HFF-Myc (cell line): ENCODE measurements at regions not wholly inside any gene's neighbourhood (a gene's known extent, or its start where the extent isn't known, plus 50 kb on each side); places are given as distances from the start of the nearest gene placed in this dataset.

Source experiments
- DNase-seq: peaks from one replicate; pipeline ENCODE4 v3.0.0-alpha.2; 2011; ENCODE audit warnings: low read depth; ENCODE audit errors: extremely low read depth
- H3K4me3 ChIP-seq: replicated peaks from 2 replicates; pipeline ENCODE4 v1.5.1; 2011; ENCODE audit warnings: low read depth, mild to moderate bottlenecking, control low read depth, low read length
- CTCF ChIP-seq: IDR thresholded peaks from 2 replicates; pipeline ENCODE4 v1.5.1; 2012; ENCODE audit warnings: mild to moderate bottlenecking, low read depth, low read length, control low read depth; ENCODE audit errors: missing control alignments

GRCh38 chrX:44643723-44644122 lies 101.1 kb upstream of the FUNDC1 start:
- no peak overlapping the region for H3K4me3 ChIP-seq
- no peak for TF ChIP-seq CTCF
- no peak for DNase-seq

GRCh38 chrX:44637282-44637681 lies 94.6 kb upstream of the FUNDC1 start:
- no peak overlapping the region for H3K4me3 ChIP-seq
- TF ChIP-seq CTCF = no peak
- no peak for DNase-seq

- no peak overlapping the region for H3K4me3 ChIP-seq
- TF ChIP-seq CTCF = no peak
- DNase-seq = no peak
Observed at GRCh38 chrX:44621078-44621477, 78.4 kb upstream of the FUNDC1 start.

GRCh38 chrX:44619039-44619438 lies 76.4 kb upstream of the FUNDC1 start:
- no peak for TF ChIP-seq CTCF
- no peak for DNase-seq
- no peak overlapping the region for H3K4me3 ChIP-seq

- no peak for DNase-seq
- no peak for TF ChIP-seq CTCF
Observed at GRCh38 chrX:44596277-44596676, 53.6 kb upstream of the FUNDC1 start.

More at GRCh38 chrX:44596277-44596676, 53.6 kb upstream of the FUNDC1 start:
- H3K4me3 ChIP-seq = no peak overlapping the region
